HepG2 (cell line): ENCODE measurements at regions not wholly inside any gene's neighbourhood (a gene's known extent, or its start where the extent isn't known, plus 50 kb on each side); places are given as distances from the start of the nearest gene placed in this dataset.

Experiments
- BCL6 ChIP-seq: IDR thresholded peaks from 2 replicates; pipeline ENCODE4 v1.6.1; 2016; ENCODE audit warnings: missing genetic modification reagents, missing compliant biosample characterization
- ZNF564 ChIP-seq: sonication (generic); formaldehyde crosslinking; IDR thresholded peaks from 2 replicates; pipeline ENCODE4 v1.8.1; 2023; ENCODE audit warnings: mild to moderate bottlenecking, missing genetic modification reagents
- ZNF619 ChIP-seq: sonication (generic); formaldehyde crosslinking; IDR thresholded peaks from 2 replicates; pipeline ENCODE4 v1.4.0; 2020; ENCODE audit warnings: mild to moderate bottlenecking, missing genetic modification reagents
- TF ChIP-seq, protein P1 (sequence below): sonication (generic); formaldehyde crosslinking; IDR thresholded peaks from 2 replicates; pipeline ENCODE4 v1.4.0; 2020; ENCODE audit warnings: missing genetic modification reagents
- TF ChIP-seq, protein P2 (sequence below): sonication (generic); formaldehyde crosslinking; IDR thresholded peaks from 2 replicates; pipeline ENCODE4 v1.4.0; 2020; ENCODE audit warnings: missing genetic modification reagents

DNA sequence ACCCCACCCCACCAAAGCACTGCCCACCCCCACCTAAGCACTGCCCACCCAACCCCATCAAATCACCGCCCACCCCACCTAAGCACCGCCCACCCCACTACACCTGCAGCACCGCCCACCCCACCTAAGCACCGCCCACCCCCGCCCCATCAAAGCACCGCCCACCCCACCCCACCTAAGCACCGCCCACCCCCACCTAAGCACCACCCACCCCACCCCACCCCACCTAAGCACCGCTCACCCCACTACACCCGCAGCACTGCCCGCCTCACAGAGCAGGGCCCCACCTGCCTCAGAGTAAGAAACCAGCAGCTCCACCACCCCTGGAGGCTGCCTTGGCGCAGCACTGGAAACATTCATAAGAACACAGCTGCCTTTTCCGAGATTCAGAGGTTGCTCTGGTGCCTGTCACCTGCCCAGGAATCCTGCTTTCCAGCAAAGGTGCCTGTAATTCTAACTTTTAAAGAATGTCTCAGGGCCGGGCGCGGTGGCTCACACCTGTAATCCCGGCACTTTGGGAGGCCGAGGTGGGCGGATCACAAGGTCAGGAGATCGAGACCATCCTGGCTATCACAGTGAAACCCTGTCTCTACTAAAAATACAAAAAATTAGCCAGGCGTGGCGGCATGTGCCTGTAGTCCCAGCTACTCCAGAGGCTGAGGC, 148.2 kb downstream of the BMP7 start:
- no peak for TF ChIP-seq ZNF619 (CRISPR knock-in tag)
- TF ChIP-seq ZNF564 (CRISPR knock-in tag): no peak
- TF ChIP-seq, protein P1, sequence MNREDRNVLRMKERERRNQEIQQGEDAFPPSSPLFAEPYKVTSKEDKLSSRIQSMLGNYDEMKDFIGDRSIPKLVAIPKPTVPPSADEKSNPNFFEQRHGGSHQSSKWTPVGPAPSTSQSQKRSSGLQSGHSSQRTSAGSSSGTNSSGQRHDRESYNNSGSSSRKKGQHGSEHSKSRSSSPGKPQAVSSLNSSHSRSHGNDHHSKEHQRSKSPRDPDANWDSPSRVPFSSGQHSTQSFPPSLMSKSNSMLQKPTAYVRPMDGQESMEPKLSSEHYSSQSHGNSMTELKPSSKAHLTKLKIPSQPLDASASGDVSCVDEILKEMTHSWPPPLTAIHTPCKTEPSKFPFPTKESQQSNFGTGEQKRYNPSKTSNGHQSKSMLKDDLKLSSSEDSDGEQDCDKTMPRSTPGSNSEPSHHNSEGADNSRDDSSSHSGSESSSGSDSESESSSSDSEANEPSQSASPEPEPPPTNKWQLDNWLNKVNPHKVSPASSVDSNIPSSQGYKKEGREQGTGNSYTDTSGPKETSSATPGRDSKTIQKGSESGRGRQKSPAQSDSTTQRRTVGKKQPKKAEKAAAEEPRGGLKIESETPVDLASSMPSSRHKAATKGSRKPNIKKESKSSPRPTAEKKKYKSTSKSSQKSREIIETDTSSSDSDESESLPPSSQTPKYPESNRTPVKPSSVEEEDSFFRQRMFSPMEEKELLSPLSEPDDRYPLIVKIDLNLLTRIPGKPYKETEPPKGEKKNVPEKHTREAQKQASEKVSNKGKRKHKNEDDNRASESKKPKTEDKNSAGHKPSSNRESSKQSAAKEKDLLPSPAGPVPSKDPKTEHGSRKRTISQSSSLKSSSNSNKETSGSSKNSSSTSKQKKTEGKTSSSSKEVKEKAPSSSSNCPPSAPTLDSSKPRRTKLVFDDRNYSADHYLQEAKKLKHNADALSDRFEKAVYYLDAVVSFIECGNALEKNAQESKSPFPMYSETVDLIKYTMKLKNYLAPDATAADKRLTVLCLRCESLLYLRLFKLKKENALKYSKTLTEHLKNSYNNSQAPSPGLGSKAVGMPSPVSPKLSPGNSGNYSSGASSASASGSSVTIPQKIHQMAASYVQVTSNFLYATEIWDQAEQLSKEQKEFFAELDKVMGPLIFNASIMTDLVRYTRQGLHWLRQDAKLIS (CRISPR knock-in tag): no peak
- TF ChIP-seq, protein P2, sequence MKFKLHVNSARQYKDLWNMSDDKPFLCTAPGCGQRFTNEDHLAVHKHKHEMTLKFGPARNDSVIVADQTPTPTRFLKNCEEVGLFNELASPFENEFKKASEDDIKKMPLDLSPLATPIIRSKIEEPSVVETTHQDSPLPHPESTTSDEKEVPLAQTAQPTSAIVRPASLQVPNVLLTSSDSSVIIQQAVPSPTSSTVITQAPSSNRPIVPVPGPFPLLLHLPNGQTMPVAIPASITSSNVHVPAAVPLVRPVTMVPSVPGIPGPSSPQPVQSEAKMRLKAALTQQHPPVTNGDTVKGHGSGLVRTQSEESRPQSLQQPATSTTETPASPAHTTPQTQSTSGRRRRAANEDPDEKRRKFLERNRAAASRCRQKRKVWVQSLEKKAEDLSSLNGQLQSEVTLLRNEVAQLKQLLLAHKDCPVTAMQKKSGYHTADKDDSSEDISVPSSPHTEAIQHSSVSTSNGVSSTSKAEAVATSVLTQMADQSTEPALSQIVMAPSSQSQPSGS (CRISPR knock-in tag): no peak
- TF ChIP-seq BCL6 (CRISPR knock-in tag): no peak
